Fibroblast of lung (primary cell): ENCODE measurements at regions not wholly inside any gene's neighbourhood (a gene's known extent, or its start where the extent isn't known, plus 50 kb on each side); places are given as distances from the start of the nearest gene placed in this dataset.

Source experiments
- DNase-seq, 2 donors: peaks; one replicate each; pipeline versions ENCODE4 v3.0.0 to v3.0.0-alpha.2; 2010; ENCODE audit warnings: low read depth in 2 of 2
- H2AFZ ChIP-seq: 2 replicates; pipeline ENCODE4 v1.5.1; 2012; ENCODE audit warnings: low read length, control low read depth, inconsistent platforms
- H3K27ac ChIP-seq: 2 replicates; pipeline ENCODE4 v1.5.1; 2011; ENCODE audit warnings: low read length, control low read depth; ENCODE audit not compliant: insufficient read depth
- H3K27me3 ChIP-seq: 2 replicates; pipeline ENCODE4 v1.5.1; 2011; ENCODE audit warnings: mild to moderate bottlenecking, low read length; ENCODE audit not compliant: control insufficient read depth, insufficient read depth
- H3K36me3 ChIP-seq: 2 replicates; pipeline ENCODE4 v1.5.1; 2011; ENCODE audit warnings: low read length; ENCODE audit not compliant: control insufficient read depth, insufficient read depth
- H3K4me1 ChIP-seq: 2 replicates; pipeline ENCODE4 v1.5.1; 2011; ENCODE audit warnings: low read length; ENCODE audit not compliant: control insufficient read depth, insufficient read depth; ENCODE audit errors: extremely low read depth
- H3K4me2 ChIP-seq: 2 replicates; pipeline ENCODE4 v1.5.1; 2011; ENCODE audit warnings: low read length, control low read depth; ENCODE audit not compliant: insufficient read depth; ENCODE audit errors: extremely low read depth
- H3K4me3 ChIP-seq, 4 experiments: fragments of 200-600 bp in 1 of 4; sonication (generic) in 1 of 4; replicated peaks in 1 of 4; 2 replicates each; pipeline ENCODE4 v1.5.1; 2011 to 2016; ENCODE audit warnings: low read length in 4 of 4, low read depth in 3 of 4, mild to moderate bottlenecking in 3 of 4, control low read depth in 2 of 4, inconsistent platforms in 1 of 4, mixed read lengths in 1 of 4; ENCODE audit not compliant: insufficient read depth in 1 of 4; ENCODE audit errors: control extremely low read depth in 1 of 4
- H3K79me2 ChIP-seq: 2 replicates; pipeline ENCODE4 v1.5.1; 2012; ENCODE audit warnings: mild to moderate bottlenecking, low read length, inconsistent platforms; ENCODE audit not compliant: control insufficient read depth, insufficient read depth
- H3K9ac ChIP-seq: 2 replicates; pipeline ENCODE4 v1.5.1; 2011; ENCODE audit warnings: mild to moderate bottlenecking, low read length, control low read depth; ENCODE audit not compliant: insufficient read depth
- H3K9me3 ChIP-seq: 2 replicates; pipeline ENCODE4 v1.5.1; 2012; ENCODE audit warnings: low read depth, low read length; ENCODE audit not compliant: control insufficient read depth, insufficient read depth
- H4K20me1 ChIP-seq: 2 replicates; pipeline ENCODE4 v1.5.1; 2011; ENCODE audit warnings: low read length; ENCODE audit not compliant: control insufficient read depth, insufficient read depth; ENCODE audit errors: extremely low read depth
- CTCF ChIP-seq, 2 donors: IDR thresholded peaks in 1 of 2; conservative IDR thresholded peaks in 1 of 2; 1 replicate in 1 of 2; 2 replicates in 1 of 2; pipeline ENCODE4 v1.5.1; 2011 to 2012; ENCODE audit warnings: low read length in 2 of 2, control low read depth in 1 of 2, inconsistent platforms in 1 of 2, low read depth in 1 of 2, mild to moderate bottlenecking in 1 of 2
- EZH2 ChIP-seq: IDR thresholded peaks from 2 replicates; pipeline ENCODE4 v1.5.1; 2012; ENCODE audit warnings: low read length, control low read depth, mild to moderate bottlenecking; ENCODE audit errors: missing control alignments

DNA sequence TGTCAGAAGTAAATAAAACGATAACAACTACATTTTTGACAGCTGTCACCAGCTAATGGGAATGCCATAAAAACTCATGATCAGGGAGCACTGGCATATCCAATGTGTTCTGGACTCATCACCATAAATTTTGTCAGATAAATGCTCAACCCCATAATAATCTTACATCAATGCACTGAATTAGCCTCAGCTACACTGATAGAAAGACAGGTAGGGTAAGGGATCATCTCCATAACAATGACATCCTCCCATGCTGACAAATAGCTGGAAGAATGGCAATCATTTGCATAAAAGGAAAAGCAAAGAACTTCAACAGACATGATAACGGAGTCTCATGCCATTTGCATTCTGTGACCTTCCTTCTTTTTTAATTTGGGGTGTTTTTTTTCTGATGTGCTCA, 352.8 kb upstream of the PFKP start:
- H3K79me2 ChIP-seq, result no peaks in the 10 kb centered on the region
- no peaks in the 10 kb centered on the region for H4K20me1 ChIP-seq
- no peak overlapping the region for H3K9ac ChIP-seq
- no peak overlapping the region for H3K4me2 ChIP-seq
- TF ChIP-seq CTCF (conservative IDR thresholded peaks at IDR 0.05 in 1 of 2, IDR thresholded peaks at IDR 0.05 in 1 of 2; ENCODE audit: low read depth in 1 of 2, low read length in 2 of 2) (no peak), EZH2 (no peak)
- no peak overlapping the region for H3K27ac ChIP-seq
- DNase-seq, result no peak
- H3K9me3 ChIP-seq, result no peaks in the 10 kb centered on the region
- no peaks in the 10 kb centered on the region for H3K27me3 ChIP-seq
- H3K36me3 ChIP-seq, result no peaks in the 10 kb centered on the region
- H3K4me3 ChIP-seq, result no peak overlapping the region
- no peak overlapping the region for H2AFZ ChIP-seq
- no peaks in the 10 kb centered on the region for H3K4me1 ChIP-seq

- no peak overlapping the region for H3K4me2 ChIP-seq
- no peaks in the 10 kb centered on the region for H3K27me3 ChIP-seq
- no peak overlapping the region for H3K27ac ChIP-seq
- H3K79me2 ChIP-seq, result no peaks in the 10 kb centered on the region
- H4K20me1 ChIP-seq, result no peaks in the 10 kb centered on the region
- TF ChIP-seq CTCF (conservative IDR thresholded peaks at IDR 0.05 in 1 of 2, IDR thresholded peaks at IDR 0.05 in 1 of 2; ENCODE audit: low read depth in 1 of 2, low read length in 2 of 2) (no peak), EZH2 (no peak)
- no peaks in the 10 kb centered on the region for H3K4me1 ChIP-seq
- no peak overlapping the region for H3K9ac ChIP-seq
- DNase-seq, result no peak
- no peaks in the 10 kb centered on the region for H3K36me3 ChIP-seq
- H3K9me3 ChIP-seq, result no peaks in the 10 kb centered on the region
- H3K4me3 ChIP-seq, result no peak overlapping the region
- H2AFZ ChIP-seq, result no peak overlapping the region
Measured at GRCh38 chr10:2703953-2704352, 363.4 kb upstream of the PFKP start.

- H3K4me2 ChIP-seq, result no peak overlapping the region
- H3K4me1 ChIP-seq, result no peaks in the 10 kb centered on the region
- H3K9ac ChIP-seq, result no peak overlapping the region
- no peak overlapping the region for H2AFZ ChIP-seq
- H3K9me3 ChIP-seq, result no peaks in the 10 kb centered on the region
- H3K4me3 ChIP-seq, result no peak overlapping the region
- DNase-seq, result no peak
- H3K79me2 ChIP-seq, result no peaks in the 10 kb centered on the region
- no peak for TF ChIP-seq EZH2
- TF ChIP-seq CTCF (conservative IDR thresholded peaks at IDR 0.05 in 1 of 2, IDR thresholded peaks at IDR 0.05 in 1 of 2; ENCODE audit: low read depth in 1 of 2, low read length in 2 of 2), result no peak
- H4K20me1 ChIP-seq, result no peaks in the 10 kb centered on the region
- no peaks in the 10 kb centered on the region for H3K36me3 ChIP-seq
- H3K27me3 ChIP-seq, result no peaks in the 10 kb centered on the region
- H3K27ac ChIP-seq, result no peak overlapping the region
Measured at GRCh38 chr10:2701802-2702201, 365.5 kb upstream of the PFKP start.
